Stimulated activated CD8-positive, alpha-beta memory T cell treated with anti-CD3 and anti-CD28 coated beads, Interleukin-7, amount 100 ng/mL, for 1 hour (primary cell): ENCODE measurements at regions not wholly inside any gene's neighbourhood (a gene's known extent, or its start where the extent isn't known, plus 50 kb on each side); places are given as distances from the start of the nearest gene placed in this dataset.

Experiments used
- DNase-seq, 2 donors: peaks; one replicate each; pipeline ENCODE4 v3.0.0-alpha.2; 2020; ENCODE audit warnings: low read depth in 2 of 2

DNA sequence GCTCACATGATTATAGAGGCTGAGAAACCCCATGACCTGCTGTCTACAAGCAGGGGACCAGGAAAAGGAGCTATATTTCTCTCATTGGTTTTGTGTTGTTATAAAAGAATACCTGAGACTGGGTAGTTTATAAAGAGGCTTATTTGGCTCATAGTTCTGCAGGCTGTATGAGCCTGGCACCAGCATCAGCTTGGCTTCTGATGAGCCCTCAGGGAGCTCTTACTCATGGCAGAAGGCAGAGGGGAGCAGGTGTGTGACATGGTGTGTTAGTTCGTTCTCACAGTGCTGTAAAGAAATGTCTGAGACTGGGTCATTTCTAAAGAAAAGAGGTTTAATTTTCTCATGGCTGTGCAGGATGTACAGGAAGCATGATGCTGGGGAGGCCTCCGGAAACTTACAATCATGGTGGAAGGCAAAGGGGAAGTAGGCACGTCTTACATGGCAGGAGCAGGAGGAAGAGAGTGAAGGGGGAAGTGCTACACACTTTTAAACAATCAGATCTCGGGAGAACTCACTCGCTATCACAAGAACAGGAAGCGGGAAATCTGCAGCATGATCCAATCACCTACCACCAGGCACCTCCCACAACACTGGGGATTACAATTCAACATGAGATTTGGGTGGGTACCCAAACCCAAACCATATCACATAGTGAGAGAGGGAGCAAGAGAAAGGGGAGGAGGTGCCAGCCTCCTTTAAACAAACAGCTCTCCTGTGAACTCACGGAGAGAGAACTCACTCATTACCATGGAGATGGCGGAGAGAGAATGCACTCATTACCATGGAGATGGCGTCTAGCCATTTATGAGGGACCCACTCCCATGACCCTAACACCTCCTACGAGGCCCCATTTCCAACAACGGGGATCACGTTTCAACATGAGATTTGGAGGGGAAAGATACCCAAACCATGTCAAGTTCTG, 133.4 kb downstream of the JCAD start:
- DNase-seq = no peak

DNA sequence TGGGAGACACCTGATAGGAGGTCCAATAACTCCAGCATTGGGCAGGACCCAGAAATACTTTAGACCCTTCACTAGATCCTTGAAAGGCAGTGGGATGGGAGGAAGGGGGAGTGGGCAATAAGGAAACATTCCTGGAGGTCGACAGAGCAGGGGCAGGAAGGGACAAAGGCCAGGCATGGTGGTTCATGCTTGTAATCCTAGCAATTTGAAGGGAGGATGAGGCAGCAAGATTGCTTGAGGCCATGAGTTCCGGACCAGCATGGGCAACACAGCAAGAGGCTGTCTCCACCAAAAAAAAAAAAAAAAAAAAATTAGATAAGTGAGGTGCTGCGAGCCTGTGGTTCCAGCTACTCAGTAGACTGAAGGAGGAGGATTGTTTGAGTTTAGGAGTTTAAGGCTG, 134.9 kb downstream of the JCAD start:
- DNase-seq = no peak

DNA sequence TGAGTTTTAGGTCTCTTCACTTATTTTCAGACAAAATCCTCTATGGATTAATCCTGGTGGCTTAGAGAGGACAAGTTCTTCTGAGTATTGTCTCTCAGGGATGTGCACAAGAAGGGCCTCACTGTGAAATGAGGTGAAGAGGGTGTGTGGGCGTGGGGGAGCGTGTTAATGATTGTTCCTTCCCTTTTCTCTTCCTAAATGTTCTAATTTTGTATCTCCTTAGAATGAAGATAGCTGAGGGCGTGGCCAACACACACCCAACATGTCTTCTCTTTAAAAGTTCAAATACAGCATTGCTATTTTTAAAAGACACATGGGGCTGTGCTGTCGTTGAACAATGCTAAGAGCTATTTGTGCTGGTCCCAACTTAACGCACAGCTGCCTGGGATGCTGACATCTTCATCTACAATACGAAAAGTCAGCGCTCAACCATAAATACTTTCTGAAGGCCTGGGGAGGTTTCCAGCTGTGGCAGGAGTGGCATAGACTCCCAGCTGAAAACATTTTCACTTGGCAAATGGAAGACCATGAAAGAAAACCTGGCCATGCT, 135.9 kb downstream of the JCAD start:
- no peak for DNase-seq

DNA sequence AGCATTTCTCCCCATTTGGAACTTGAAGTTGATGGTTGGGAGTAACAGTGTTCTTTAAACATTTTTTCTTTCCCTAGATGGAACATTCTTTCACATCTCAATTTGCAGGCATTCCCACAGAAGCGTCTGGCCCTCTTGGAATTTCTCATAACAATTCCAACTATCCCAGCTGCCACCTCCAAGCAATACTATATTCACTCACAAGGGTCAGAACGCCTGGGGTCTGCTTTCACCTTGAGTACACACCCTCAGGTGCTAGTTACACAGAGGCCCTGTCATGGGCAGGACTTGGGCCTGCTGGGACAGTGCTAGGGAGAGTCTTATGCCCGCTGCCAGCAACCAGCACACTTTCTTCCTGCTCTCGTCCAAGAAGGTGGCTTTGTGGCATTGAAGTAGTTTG, 136.5 kb downstream of the JCAD start:
- no peak for DNase-seq

- no peak for DNase-seq
Observed at GRCh38 chr10:29922226-29922625, 137.2 kb downstream of the JCAD start.

DNA sequence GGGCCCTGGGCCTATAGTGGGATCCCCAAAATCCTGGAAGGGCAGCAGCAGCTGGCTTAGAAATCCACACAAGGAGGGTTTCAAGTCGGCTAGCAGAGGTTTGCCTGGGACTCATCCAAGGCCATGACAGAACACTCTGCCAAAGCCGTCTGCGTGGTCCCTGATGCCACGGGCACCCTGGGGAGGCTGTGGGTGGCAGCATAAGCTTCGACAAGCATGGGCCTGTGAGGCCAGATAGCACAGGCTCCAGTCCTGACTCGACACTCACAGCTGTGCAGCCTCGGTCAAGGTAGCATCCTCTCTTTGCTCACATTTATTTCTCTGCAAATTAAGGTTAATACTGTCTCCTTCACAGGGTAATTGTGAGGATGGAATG, 138.3 kb downstream of the JCAD start:
- no peak for DNase-seq

GRCh38 chr10:29920408-29921070, 138.8 kb downstream of the JCAD start:
- no peak for DNase-seq

- DNase-seq = no peak
Observed at GRCh38 chr10:29918623-29919400, 140.6 kb downstream of the JCAD start.

DNA sequence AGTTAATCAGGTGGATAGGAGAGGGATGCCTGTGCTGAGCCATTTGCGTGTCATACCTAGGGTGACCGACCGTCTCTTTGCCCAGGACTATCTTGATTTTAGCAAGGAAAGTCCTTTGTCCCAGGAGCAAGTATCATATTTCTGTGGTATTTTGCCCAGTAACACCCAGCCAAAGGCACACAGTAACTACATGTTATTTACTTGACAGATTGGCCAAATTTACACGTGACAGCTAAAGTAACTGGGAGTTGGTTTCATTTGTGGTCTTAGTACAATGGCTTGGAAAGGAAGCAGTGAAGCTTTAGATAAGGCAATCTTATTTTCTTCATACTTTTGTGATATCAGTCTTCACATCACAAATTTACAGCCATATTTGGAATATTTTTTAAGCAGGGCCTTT, 142.1 kb downstream of the JCAD start:
- no peak for DNase-seq

DNA sequence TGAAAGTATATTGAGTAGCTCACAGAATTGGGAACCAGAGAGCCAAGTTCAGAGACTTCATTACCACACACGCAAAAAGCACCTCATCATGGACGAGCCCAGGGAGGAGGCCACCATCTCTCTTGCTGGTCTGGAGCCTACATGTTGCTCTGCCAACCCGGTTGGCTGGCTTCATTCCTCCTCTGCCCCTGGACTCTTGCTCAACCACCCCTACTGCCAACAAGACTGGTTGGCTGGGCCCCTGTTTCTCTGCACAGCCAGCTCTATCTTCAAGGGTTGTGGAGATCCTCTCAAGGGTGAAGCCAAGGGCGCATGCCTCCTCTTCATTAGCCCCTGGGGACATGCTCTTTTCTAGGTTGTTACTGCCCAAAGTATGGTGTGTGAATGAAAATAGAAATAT, 142.7 kb downstream of the JCAD start:
- no peak for DNase-seq

DNA sequence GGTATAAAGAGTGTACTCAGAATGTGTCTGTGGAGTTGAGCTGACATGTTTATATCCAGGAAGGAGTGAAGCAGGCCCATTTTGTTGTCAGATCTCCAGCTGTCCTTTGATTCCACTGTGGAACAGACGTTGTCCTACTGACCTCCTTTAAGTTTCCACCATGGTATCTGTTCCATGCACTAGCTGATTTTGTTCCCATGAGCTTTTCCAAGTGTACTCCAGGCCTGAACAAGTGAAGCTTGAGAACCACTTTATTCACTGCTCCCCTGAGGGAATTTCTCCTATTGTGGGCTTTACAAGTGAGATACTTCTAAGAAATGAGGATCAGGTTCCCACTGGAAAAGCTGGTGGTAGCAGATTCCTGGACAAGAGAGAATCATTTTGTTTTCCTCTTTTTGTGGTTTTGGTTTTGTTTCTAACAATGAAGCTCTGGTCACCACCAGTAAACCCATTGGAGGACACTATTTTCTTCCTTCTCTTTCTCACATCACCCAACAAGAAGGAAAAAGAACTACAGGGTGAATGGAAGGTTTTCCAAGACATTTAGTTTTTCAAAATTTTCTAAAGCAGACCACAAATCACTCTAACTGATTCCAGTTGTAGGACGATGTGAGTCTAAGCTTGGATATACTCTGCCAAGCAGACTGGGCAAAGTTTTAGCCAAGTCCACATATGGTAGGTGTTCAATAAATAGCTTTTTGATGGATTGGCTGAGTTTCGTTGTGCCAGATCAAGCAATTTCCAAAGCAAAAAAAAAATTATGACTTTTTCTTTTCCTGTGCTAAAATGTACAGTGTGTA, 144.2 kb downstream of the JCAD start:
- no peak for DNase-seq

GRCh38 chr10:29908962-29909361, 150.4 kb downstream of the JCAD start:
- DNase-seq = no peak

DNA sequence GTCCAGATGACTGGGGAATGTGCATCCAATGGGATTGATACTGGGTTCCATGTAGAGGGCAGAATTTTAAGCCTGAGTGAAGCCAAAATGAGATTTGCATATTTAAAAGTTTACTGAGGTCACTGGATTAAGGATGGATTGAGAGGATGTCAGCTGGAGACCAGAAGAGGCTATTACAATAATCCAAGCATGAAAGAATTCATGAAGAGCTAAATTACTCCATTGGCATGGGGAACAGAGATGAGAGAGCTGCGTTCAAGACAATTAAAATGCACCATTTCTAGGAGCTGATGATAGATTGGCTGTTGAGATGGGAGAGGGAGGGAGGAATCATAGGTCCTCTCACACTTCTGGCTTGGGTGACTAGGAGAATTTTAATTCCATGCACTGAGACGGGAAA, 158.5 kb downstream of the JCAD start:
- DNase-seq = no peak

DNA sequence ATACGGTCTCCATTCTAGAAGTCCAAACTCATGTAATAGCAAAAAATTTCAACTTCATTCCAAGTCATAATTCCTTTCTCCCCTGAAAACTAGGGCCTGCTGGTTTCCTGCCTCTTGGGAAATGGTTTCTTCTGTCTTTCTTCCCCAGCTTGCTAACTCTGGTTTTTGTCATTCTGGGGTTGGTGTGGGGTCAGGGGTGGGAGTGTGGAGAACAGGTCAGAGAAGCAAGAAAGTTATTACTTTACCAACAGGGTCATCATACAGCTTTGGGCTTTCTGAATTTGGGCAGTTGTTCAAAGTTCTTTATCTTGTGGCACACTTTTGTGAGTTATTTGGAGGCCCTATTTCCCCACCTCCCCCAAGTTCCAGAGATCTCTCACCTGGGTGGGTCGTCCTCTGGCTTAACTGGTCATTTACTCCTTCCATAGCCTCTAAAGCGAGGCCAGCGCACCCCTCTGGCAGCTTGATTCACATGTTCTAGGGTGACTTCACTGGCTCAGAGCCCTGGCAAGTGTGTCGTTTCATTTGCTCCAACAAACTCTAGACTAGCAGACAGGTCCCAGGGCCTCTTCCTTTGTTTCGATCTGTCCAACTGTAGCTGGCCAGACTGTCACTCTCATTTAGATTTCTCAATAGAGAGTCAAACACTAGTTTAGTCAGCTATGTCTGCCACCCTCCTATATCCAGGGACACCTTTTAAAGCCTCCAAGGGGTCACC, 161.2 kb downstream of the JCAD start:
- DNase-seq = no peak

- DNase-seq = no peak
Observed at GRCh38 chr10:29897430-29897829, 162.0 kb downstream of the JCAD start.

- DNase-seq = no peak
Observed at GRCh38 chr10:29896053-29896452, 163.3 kb downstream of the JCAD start.

- DNase-seq = no peak
Observed at GRCh38 chr10:29895456-29895855, 163.9 kb downstream of the JCAD start.

GRCh38 chr10:29888321-29888720, 171.1 kb downstream of the JCAD start:
- DNase-seq = no peak

GRCh38 chr10:29886299-29886698, 173.1 kb downstream of the JCAD start:
- no peak for DNase-seq

DNA sequence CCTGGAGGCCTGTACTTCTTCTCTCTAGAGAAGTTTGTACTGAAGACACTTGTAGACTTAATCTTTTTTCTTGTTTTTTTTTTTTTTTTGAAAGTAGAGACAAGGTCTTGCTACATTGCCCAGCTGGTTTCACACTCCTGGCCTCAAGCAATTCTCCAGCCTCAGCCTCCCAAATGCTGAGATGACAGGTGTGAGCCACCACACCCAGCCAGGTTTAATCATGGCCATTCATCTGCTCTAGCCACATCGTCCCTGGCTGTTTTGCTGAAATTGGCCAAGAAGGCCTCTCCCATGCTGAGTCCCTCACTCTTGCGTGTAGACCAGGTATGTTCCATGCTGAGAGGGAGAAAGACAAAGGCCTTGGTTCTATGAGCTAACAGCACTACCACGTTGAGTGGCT, 176.2 kb downstream of the JCAD start:
- no peak for DNase-seq

- no peak for DNase-seq
Observed at GRCh38 chr10:29882766-29883165, 176.6 kb downstream of the JCAD start.
